ENCODE measurements at regions not wholly inside any gene's neighbourhood (a gene's known extent, or its start where the extent isn't known, plus 50 kb on each side); places are given as distances from the start of the nearest gene placed in this dataset.

GRCh38 chr4:53763813-53764597 lies 172.7 kb upstream of the LNX1 start:
- H3K4me3 ChIP-seq (ENCODE audit: low read length), result no peak overlapping the region
- TF ChIP-seq CTCF (IDR thresholded peaks at IDR 0.05; ENCODE audit: insufficient read depth, low read depth, low read length, missing control alignments), result no peak
- peak; percentile 19 for DNase-seq (ENCODE audit: low read depth)

GRCh38 chr4:53755656-53756055 lies 164.4 kb upstream of the LNX1 start:
- TF ChIP-seq CTCF (IDR thresholded peaks at IDR 0.05; ENCODE audit: insufficient read depth, low read depth, low read length, missing control alignments), result no peak
- no peak overlapping the region for H3K4me3 ChIP-seq (ENCODE audit: low read length)
- DNase-seq (ENCODE audit: low read depth), result no peak

GRCh38 chr4:53752124-53752523 lies 160.8 kb upstream of the LNX1 start:
- DNase-seq (ENCODE audit: low read depth), result no peak
- TF ChIP-seq CTCF (IDR thresholded peaks at IDR 0.05; ENCODE audit: insufficient read depth, low read depth, low read length, missing control alignments), result no peak
- no peak overlapping the region for H3K4me3 ChIP-seq (ENCODE audit: low read length)

GRCh38 chr4:53748328-53748772 lies 157.1 kb upstream of the LNX1 start:
- H3K4me3 ChIP-seq (ENCODE audit: low read length), result no peak overlapping the region
- TF ChIP-seq CTCF (IDR thresholded peaks at IDR 0.05; ENCODE audit: insufficient read depth, low read depth, low read length, missing control alignments), result no peak
- DNase-seq (ENCODE audit: low read depth), result no peak

- DNase-seq (ENCODE audit: low read depth), result no peak
- H3K4me3 ChIP-seq (ENCODE audit: low read length), result no peak overlapping the region
- no peak for TF ChIP-seq CTCF (IDR thresholded peaks at IDR 0.05; ENCODE audit: insufficient read depth, low read depth, low read length, missing control alignments)
Measured at GRCh38 chr4:53747401-53747800, 156.1 kb upstream of the LNX1 start.

GRCh38 chr4:53744446-53745160 lies 153.3 kb upstream of the LNX1 start:
- no peak overlapping the region for H3K4me3 ChIP-seq (ENCODE audit: low read length)
- TF ChIP-seq CTCF (IDR thresholded peaks at IDR 0.05; ENCODE audit: insufficient read depth, low read depth, low read length, missing control alignments), result no peak
- no peak for DNase-seq (ENCODE audit: low read depth)
